Neuron (in vitro differentiated cells): ENCODE measurements at regions not wholly inside any gene's neighbourhood (a gene's known extent, or its start where the extent isn't known, plus 50 kb on each side); places are given as distances from the start of the nearest gene placed in this dataset.

Experiments used
- H2AFZ ChIP-seq: one replicate; pipeline ENCODE4 v1.6.1; 2013; ENCODE audit warnings: low read depth, mild to moderate bottlenecking, inconsistent platforms, low read length, moderate library complexity
- H3K27me3 ChIP-seq: one replicate; pipeline ENCODE4 v1.6.1; 2013; ENCODE audit warnings: low read length; ENCODE audit not compliant: insufficient read depth
- H3K36me3 ChIP-seq: one replicate; pipeline ENCODE4 v1.6.1; 2013; ENCODE audit warnings: low read length; ENCODE audit not compliant: insufficient read depth
- H3K4me1 ChIP-seq: one replicate; pipeline ENCODE4 v1.6.1; 2013; ENCODE audit warnings: low read length; ENCODE audit not compliant: insufficient read depth
- H3K4me3 ChIP-seq: 2 replicates; pipeline ENCODE4 v1.5.1; 2013; ENCODE audit warnings: mild to moderate bottlenecking, low read length, moderate library complexity
- H3K9me3 ChIP-seq: one replicate; pipeline ENCODE4 v1.6.1; 2013; ENCODE audit warnings: low read length

GRCh38 chr13:76129305-76130000 is 493.3 kb downstream of the LMO7 start:
- no peak overlapping the region for H3K4me3 ChIP-seq
- no peaks in the 10 kb centered on the region for H3K36me3 ChIP-seq
- H3K27me3 ChIP-seq, result no peaks in the 10 kb centered on the region
- no peak overlapping the region for H2AFZ ChIP-seq
- no peaks in the 10 kb centered on the region for H3K4me1 ChIP-seq
- no peaks in the 10 kb centered on the region for H3K9me3 ChIP-seq

GRCh38 chr13:76127922-76128321 is 491.8 kb downstream of the LMO7 start:
- H3K4me1 ChIP-seq, result no peaks in the 10 kb centered on the region
- H3K36me3 ChIP-seq, result no peaks in the 10 kb centered on the region
- no peaks in the 10 kb centered on the region for H3K9me3 ChIP-seq
- no peak overlapping the region for H2AFZ ChIP-seq
- H3K4me3 ChIP-seq, result no peak overlapping the region
- H3K27me3 ChIP-seq, result no peaks in the 10 kb centered on the region

GRCh38 chr13:76123548-76123947 is 487.4 kb downstream of the LMO7 start:
- Histone ChIP-seq H3K4me3 (no peak overlapping the region), H3K27me3 (no peaks in the 10 kb centered on the region), H2AFZ (no peak overlapping the region), H3K4me1 (no peaks in the 10 kb centered on the region), H3K36me3 (no peaks in the 10 kb centered on the region), H3K9me3 (no peaks in the 10 kb centered on the region)

- Histone ChIP-seq H3K27me3 (no peaks in the 10 kb centered on the region), H3K4me3 (no peak overlapping the region), H3K36me3 (no peaks in the 10 kb centered on the region), H3K9me3 (no peaks in the 10 kb centered on the region), H2AFZ (no peak overlapping the region), H3K4me1 (no peaks in the 10 kb centered on the region)
Measured at GRCh38 chr13:76116751-76117360, 480.7 kb downstream of the LMO7 start.

GRCh38 chr13:76106763-76107162 is 470.6 kb downstream of the LMO7 start:
- H3K4me1 ChIP-seq, result no peaks in the 10 kb centered on the region
- no peaks in the 10 kb centered on the region for H3K36me3 ChIP-seq
- no peaks in the 10 kb centered on the region for H3K27me3 ChIP-seq
- H2AFZ ChIP-seq, result no peak overlapping the region
- H3K4me3 ChIP-seq, result no peak overlapping the region
- no peaks in the 10 kb centered on the region for H3K9me3 ChIP-seq

GRCh38 chr13:76094645-76095044 is 458.5 kb downstream of the LMO7 start:
- Histone ChIP-seq H3K36me3 (no peaks in the 10 kb centered on the region), H3K9me3 (no peaks in the 10 kb centered on the region), H2AFZ (no peak overlapping the region), H3K27me3 (no peaks in the 10 kb centered on the region), H3K4me1 (no peaks in the 10 kb centered on the region), H3K4me3 (no peak overlapping the region)

- no peaks in the 10 kb centered on the region for H3K4me1 ChIP-seq
- H3K9me3 ChIP-seq, result peaks cover 3% of the 10 kb centered on the region
- H3K27me3 ChIP-seq, result no peaks in the 10 kb centered on the region
- H2AFZ ChIP-seq, result no peak overlapping the region
- no peak overlapping the region for H3K4me3 ChIP-seq
- H3K36me3 ChIP-seq, result no peaks in the 10 kb centered on the region
Measured at GRCh38 chr13:76091076-76091475, 454.9 kb downstream of the LMO7 start.

GRCh38 chr13:76086729-76087128 is 450.6 kb downstream of the LMO7 start:
- Histone ChIP-seq H2AFZ (no peak overlapping the region), H3K9me3 (peaks cover 3% of the 10 kb centered on the region), H3K4me3 (no peak overlapping the region)

GRCh38 chr13:76067850-76068249 is 431.7 kb downstream of the LMO7 start:
- H3K4me1 ChIP-seq, result no peaks in the 10 kb centered on the region
- H3K36me3 ChIP-seq, result no peaks in the 10 kb centered on the region
- H3K27me3 ChIP-seq, result no peaks in the 10 kb centered on the region
- no peak overlapping the region for H2AFZ ChIP-seq
- H3K9me3 ChIP-seq, result no peaks in the 10 kb centered on the region
- no peak overlapping the region for H3K4me3 ChIP-seq

More at GRCh38 chr13:76086729-76087128, 450.6 kb downstream of the LMO7 start:
- Histone ChIP-seq H3K4me1 (peaks cover 6% of the 10 kb centered on the region), H3K27me3 (no peaks in the 10 kb centered on the region), H3K36me3 (no peaks in the 10 kb centered on the region)

GRCh38 chr13:76053181-76053580 is 417.1 kb downstream of the LMO7 start:
- Histone ChIP-seq H3K9me3 (no peaks in the 10 kb centered on the region), H3K36me3 (no peaks in the 10 kb centered on the region), H3K4me1 (no peaks in the 10 kb centered on the region), H2AFZ (no peak overlapping the region), H3K27me3 (no peaks in the 10 kb centered on the region), H3K4me3 (no peak overlapping the region)

GRCh38 chr13:76049376-76049746 is 413.2 kb downstream of the LMO7 start:
- Histone ChIP-seq H3K27me3 (no peaks in the 10 kb centered on the region), H3K36me3 (no peaks in the 10 kb centered on the region), H3K9me3 (no peaks in the 10 kb centered on the region), H2AFZ (no peak overlapping the region), H3K4me1 (no peaks in the 10 kb centered on the region), H3K4me3 (no peak overlapping the region)

GRCh38 chr13:76048675-76049375 is 412.7 kb downstream of the LMO7 start:
- Histone ChIP-seq H3K4me1 (no peaks in the 10 kb centered on the region), H2AFZ (no peak overlapping the region), H3K36me3 (no peaks in the 10 kb centered on the region), H3K27me3 (no peaks in the 10 kb centered on the region), H3K4me3 (no peak overlapping the region), H3K9me3 (no peaks in the 10 kb centered on the region)

GRCh38 chr13:76048131-76048530 is 412.0 kb downstream of the LMO7 start:
- Histone ChIP-seq H3K27me3 (no peaks in the 10 kb centered on the region), H3K4me3 (no peak overlapping the region)

More at GRCh38 chr13:76048131-76048530, 412.0 kb downstream of the LMO7 start:
- Histone ChIP-seq H3K4me1 (no peaks in the 10 kb centered on the region), H3K9me3 (no peaks in the 10 kb centered on the region), H2AFZ (no peak overlapping the region), H3K36me3 (no peaks in the 10 kb centered on the region)
